HEK293T (cell line): ENCODE measurements at regions not wholly inside any gene's neighbourhood (a gene's known extent, or its start where the extent isn't known, plus 50 kb on each side); places are given as distances from the start of the nearest gene placed in this dataset.

ENCODE experiments used
- CTCF ChIA-PET: fragments of 350-600 bp; formaldehyde crosslinking; extraction: SDS; loops from one replicate; lab custom pipeline; 2021; ENCODE audit warnings: antibody characterized with exemption, inconsistent platforms; lab: Yijun Ruan, JAX
- POLR2A ChIA-PET: fragments of 350-600 bp; formaldehyde crosslinking; extraction: SDS; loops from one replicate; lab custom pipeline; 2020; ENCODE audit warnings: antibody characterized with exemption, inconsistent platforms; lab: Yijun Ruan, JAX
- DNase-seq: peaks from one replicate; pipeline ENCODE4 v3.0.0; 2012; ENCODE audit warnings: mixed read lengths; ENCODE audit errors: extremely low spot score
- ARNT ChIP-seq: fragments of 450-650 bp; IDR thresholded peaks from 2 replicates; pipeline ENCODE4 v1.6.1; 2017; ENCODE audit warnings: mild to moderate bottlenecking
- BHLHE40 ChIP-seq: fragments of 450-650 bp; IDR thresholded peaks from 2 replicates; pipeline ENCODE4 v1.6.1; 2016; ENCODE audit warnings: mild to moderate bottlenecking, moderate library complexity, borderline replicate concordance
- CTBP1 ChIP-seq: fragments of 450-650 bp; IDR thresholded peaks from 2 replicates; pipeline ENCODE4 v1.6.1; 2016; ENCODE audit warnings: borderline replicate concordance
- ELF4 ChIP-seq: fragments of 450-650 bp; IDR thresholded peaks from 2 replicates; pipeline ENCODE4 v1.6.1; 2017; ENCODE audit warnings: antibody characterized with exemption
- FOXA1 ChIP-seq: fragments of 450-650 bp; IDR thresholded peaks from 2 replicates; pipeline ENCODE4 v1.6.1; 2016; ENCODE audit warnings: mild to moderate bottlenecking
- FOXK2 ChIP-seq: fragments of 450-650 bp; IDR thresholded peaks from 2 replicates; pipeline ENCODE4 v1.6.1; 2016; ENCODE audit warnings: mild to moderate bottlenecking
- FOXM1 ChIP-seq: fragments of 450-650 bp; IDR thresholded peaks from 2 replicates; pipeline ENCODE4 v1.6.1; 2017; ENCODE audit warnings: mild to moderate bottlenecking, borderline replicate concordance
- LEF1 ChIP-seq: fragments of 450-650 bp; IDR thresholded peaks from 2 replicates; pipeline ENCODE4 v1.6.1; 2017; ENCODE audit warnings: mild to moderate bottlenecking, borderline replicate concordance
- NFRKB ChIP-seq: fragments of 450-650 bp; IDR thresholded peaks from 2 replicates; pipeline ENCODE4 v1.6.1; 2016; ENCODE audit warnings: mild to moderate bottlenecking, moderate library complexity
- PKNOX1 ChIP-seq: fragments of 450-650 bp; IDR thresholded peaks from 2 replicates; pipeline ENCODE4 v1.6.1; 2016
- SP1 ChIP-seq: fragments of 450-650 bp; IDR thresholded peaks from 2 replicates; pipeline ENCODE4 v1.6.1; 2017
- SUZ12 ChIP-seq: fragments of 450-650 bp; IDR thresholded peaks from 2 replicates; pipeline ENCODE4 v1.6.1; 2016; ENCODE audit warnings: mild to moderate bottlenecking
- TARDBP ChIP-seq: fragments of 450-650 bp; IDR thresholded peaks from 2 replicates; pipeline ENCODE4 v1.6.1; 2016
- ZNF384 ChIP-seq: fragments of 450-650 bp; IDR thresholded peaks from 2 replicates; pipeline ENCODE4 v1.6.1; 2016

GRCh38 chr1:2969845-2970291 is 51.4 kb upstream of the ACTRT2 start:
- DNase-seq, result no peak
- CTCF ChIA-PET, result no interaction called here

GRCh38 chr1:2970311-2971071 is 50.8 kb upstream of the ACTRT2 start:
- DNase-seq, result no peak
- ChIA-PET CTCF (no interaction called here), POLR2A (no interaction called here)
- TF ChIP-seq FOXA1, result no peak
- no peak for TF ChIP-seq BHLHE40
- no peak for TF ChIP-seq ARNT
- TF ChIP-seq NFRKB, result no peak
- TF ChIP-seq ELF4, result no peak
- no peak for TF ChIP-seq PKNOX1
- no peak for TF ChIP-seq FOXM1
- no peak for TF ChIP-seq SP1
- TF ChIP-seq LEF1, result no peak

More at GRCh38 chr1:2969845-2970291, 51.4 kb upstream of the ACTRT2 start:
- POLR2A ChIA-PET, result no interaction called here
- TF ChIP-seq TARDBP, result no peak
- no peak for TF ChIP-seq ZNF384
- no peak for TF ChIP-seq FOXM1
- no peak for TF ChIP-seq LEF1
- TF ChIP-seq PKNOX1, result no peak
- TF ChIP-seq SUZ12, result no peak
- TF ChIP-seq ELF4, result no peak
- no peak for TF ChIP-seq NFRKB
- TF ChIP-seq SP1, result no peak
- no peak for TF ChIP-seq FOXA1
- no peak for TF ChIP-seq ARNT

GRCh38 chr1:2971101-2971501 is 50.2 kb upstream of the ACTRT2 start:
- TF ChIP-seq SP1, result no peak
- TF ChIP-seq CTBP1, result no peak
- no peak for TF ChIP-seq PKNOX1
- TF ChIP-seq ZNF384, result no peak
- TF ChIP-seq FOXK2, result no peak
- no peak for TF ChIP-seq FOXM1
- CTCF ChIA-PET, result no interaction called here
- POLR2A ChIA-PET, result no interaction called here
- DNase-seq, result no peak
